ENCODE measurements at regions not wholly inside any gene's neighbourhood (a gene's known extent, or its start where the extent isn't known, plus 50 kb on each side); places are given as distances from the start of the nearest gene placed in this dataset.

DNA sequence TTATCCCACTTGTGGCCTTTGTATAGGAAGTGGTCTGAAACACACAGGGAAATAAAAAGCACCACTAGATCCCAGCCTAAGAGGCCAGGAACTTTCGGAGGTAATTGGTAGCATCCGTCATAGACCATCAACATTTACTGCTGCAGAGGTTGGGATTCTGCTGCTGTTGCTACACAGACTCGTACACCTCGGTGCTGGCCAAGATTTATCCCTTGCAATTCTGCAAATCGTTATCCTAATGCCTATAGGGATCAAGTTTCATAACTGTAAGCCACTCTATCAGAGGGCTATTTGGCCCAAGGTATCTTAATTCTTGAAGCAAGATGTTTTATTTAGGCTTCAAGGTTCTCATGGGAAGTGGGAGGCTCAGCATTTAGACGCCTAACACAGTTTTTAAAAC, 913.6 kb downstream of the GALC start:
- TF ChIP-seq, protein P1, sequence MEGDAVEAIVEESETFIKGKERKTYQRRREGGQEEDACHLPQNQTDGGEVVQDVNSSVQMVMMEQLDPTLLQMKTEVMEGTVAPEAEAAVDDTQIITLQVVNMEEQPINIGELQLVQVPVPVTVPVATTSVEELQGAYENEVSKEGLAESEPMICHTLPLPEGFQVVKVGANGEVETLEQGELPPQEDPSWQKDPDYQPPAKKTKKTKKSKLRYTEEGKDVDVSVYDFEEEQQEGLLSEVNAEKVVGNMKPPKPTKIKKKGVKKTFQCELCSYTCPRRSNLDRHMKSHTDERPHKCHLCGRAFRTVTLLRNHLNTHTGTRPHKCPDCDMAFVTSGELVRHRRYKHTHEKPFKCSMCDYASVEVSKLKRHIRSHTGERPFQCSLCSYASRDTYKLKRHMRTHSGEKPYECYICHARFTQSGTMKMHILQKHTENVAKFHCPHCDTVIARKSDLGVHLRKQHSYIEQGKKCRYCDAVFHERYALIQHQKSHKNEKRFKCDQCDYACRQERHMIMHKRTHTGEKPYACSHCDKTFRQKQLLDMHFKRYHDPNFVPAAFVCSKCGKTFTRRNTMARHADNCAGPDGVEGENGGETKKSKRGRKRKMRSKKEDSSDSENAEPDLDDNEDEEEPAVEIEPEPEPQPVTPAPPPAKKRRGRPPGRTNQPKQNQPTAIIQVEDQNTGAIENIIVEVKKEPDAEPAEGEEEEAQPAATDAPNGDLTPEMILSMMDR (IDR thresholded peaks at IDR 0.05): no peak
- TF ChIP-seq EZH2 (IDR thresholded peaks at IDR 0.05): no peak

All from neural progenitor cell (in vitro differentiated cells).